Heart left ventricle (tissue), 13 donors: ENCODE measurements at regions not wholly inside any gene's neighbourhood (a gene's known extent, or its start where the extent isn't known, plus 50 kb on each side); places are given as distances from the start of the nearest gene placed in this dataset.
"Not testable (repeated sequence)": the region's sequence is repeated elsewhere in the genome, so short reads cannot be mapped to it uniquely, and the experiment has no call there.

Experiments
- CTCF ChIP-seq, 12 donors: fragments of 200-600 bp; sonication (generic) in 4 of 12; IDR thresholded peaks; one replicate each; pipeline versions ENCODE4 v1.5.0 to v1.8.0; 2018 to 2022; ENCODE audit warnings: antibody characterized with exemption in 12 of 12, mild to moderate bottlenecking in 5 of 12
- POLR2A ChIP-seq, 2 donors: fragments of 450-650 bp; IDR thresholded peaks; one replicate each; pipeline ENCODE4 v1.6.1; 2017; ENCODE audit warnings: antibody characterized with exemption in 2 of 2, mild to moderate bottlenecking in 2 of 2, moderate library complexity in 2 of 2
- donor health status: ischemic (EF 13 %, LVEDD 7.1; RV severe dilation, severe dysfunction).
- donor health status: DM: no; HTN: yes; CAD: no.
- donor health status: DM: no; HTN: no; CAD: no.
- donor health status: ischemic (EF 25% LVEDD 6.9; RV normal size, moderate dysfunction).
- donor health status: ischemic (EF 25% LVEDD 5.7; RV mildly dilated, moderate dysfunction).
- donor health status: ischemic (EF 35%, LVEDD 5.7; RV mildly dilated, moderate dysfunction).
- donor health status: nonischemic (EF 11% LVEDD 7.7; RV severe dilation, severe dysfunction).
- donor health status: DM: yes; HTN: yes; CAD: no.
- donor health status: PGD.
- donor health status: ischemic (EF 29% LVEDD 5.4; RV normal size, mild dysfunction).
- donor health status: nonischemic (EF 23%, LVEDD 6.1; RV moderate dilation, normal function).

- not testable (repeated sequence) for TF ChIP-seq CTCF, POLR2A (IDR thresholded peaks at IDR 0.05)
These were observed 747.8 kb upstream of the NRXN1 start for GRCh38 chr2:51779723-51780122.
